NCI-H1930 (cell line): ENCODE measurements at regions not wholly inside any gene's neighbourhood (a gene's known extent, or its start where the extent isn't known, plus 50 kb on each side); places are given as distances from the start of the nearest gene placed in this dataset.

ENCODE experiments used
- DNase-seq, 2 experiments: peaks; one replicate each; lab custom pipeline; 2025; lab: John Stamatoyannopoulos, UW

GRCh38 chr1:5750186-5751162 is 241.8 kb downstream of the NPHP4 start:
- DNase-seq, result no peak

DNA sequence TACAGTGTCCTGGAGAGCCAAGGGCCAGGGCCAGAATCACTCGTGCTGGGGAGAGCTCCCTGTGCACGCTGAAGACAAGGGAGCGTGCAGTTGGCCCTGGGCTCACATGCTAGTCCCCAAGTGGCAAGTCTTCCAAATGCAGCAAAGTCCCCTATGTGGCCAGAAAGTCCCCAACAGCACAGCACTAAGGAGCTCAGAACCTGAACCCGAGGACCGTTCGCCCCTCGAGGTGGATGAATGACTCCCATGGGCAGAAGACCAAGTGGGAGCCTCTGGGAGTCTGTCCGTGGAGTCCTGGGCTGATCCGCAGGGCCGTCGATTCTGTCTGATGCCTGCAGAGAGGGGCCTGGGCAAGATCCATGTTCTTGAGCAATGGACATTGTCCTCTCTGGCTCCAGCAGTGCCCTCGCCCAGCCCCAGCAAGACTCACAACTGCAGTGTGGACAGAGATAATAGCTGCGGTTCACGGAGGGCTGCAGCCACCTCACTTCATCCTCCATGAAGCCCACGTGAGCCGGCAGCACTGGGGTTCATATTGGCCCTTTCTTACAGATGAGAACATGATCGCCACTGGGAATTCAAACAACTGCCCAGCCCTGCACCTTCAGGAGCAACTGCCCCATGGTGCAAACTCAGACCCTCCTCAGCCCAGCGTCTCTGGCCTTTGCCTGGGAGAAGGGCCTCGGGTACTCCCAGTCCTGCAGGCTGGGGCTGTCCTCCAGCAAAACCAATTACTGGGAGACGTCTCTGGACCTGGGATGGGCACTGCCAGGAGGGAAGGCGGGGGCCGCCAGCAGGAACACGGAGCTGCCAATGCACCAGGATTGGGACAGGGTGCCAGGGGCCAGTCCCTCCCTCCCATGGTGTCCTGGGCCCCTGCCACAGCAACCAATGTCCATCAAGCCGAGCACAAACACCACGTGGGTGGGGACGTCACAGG is 243.7 kb downstream of the NPHP4 start:
- DNase-seq, result no peak

- DNase-seq, result no peak
Measured at GRCh38 chr1:5747426-5748285, 244.6 kb downstream of the NPHP4 start.

DNA sequence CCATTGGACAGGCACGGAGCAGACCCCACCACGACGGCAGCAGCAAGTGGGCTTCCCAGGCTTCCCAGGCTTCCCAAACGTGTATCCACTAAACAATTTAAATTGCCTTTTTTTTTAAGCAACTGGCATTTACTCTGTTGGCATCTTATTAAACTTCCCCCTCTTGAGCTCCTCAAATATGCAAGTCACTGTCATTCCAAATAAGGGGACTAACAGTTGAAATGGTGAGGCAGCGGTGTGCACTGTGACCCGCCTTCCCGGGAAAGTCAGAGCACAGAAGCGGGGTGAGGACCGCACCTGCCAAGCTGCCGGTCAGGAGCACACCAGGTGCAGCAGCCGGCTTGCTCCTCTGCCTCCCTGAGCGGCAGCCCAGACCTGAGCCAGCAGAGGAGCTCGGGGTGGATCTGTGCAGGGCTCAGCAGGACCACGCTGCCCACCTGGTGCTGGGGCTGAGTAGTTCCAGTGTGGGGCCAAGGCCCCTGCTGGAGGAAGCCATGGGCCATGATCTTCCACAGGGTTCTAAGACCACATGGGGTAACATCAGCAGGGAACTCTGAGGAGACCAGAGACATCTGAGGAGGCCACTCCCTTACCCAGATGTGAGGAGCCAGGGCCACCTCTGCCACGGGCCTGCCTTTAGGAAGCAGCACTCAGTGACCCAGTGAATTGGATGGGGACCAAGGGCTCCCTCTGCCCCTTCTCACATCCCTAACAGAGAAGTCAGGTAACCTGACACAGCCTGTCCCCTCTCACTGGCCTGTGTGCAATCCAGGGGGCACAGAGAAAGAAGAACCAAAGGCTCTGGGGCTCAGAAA is 245.4 kb downstream of the NPHP4 start:
- DNase-seq, result no peak

- DNase-seq, result peak; percentile 24 to 55
Measured at GRCh38 chr1:5745800-5746610, 246.2 kb downstream of the NPHP4 start.

DNA sequence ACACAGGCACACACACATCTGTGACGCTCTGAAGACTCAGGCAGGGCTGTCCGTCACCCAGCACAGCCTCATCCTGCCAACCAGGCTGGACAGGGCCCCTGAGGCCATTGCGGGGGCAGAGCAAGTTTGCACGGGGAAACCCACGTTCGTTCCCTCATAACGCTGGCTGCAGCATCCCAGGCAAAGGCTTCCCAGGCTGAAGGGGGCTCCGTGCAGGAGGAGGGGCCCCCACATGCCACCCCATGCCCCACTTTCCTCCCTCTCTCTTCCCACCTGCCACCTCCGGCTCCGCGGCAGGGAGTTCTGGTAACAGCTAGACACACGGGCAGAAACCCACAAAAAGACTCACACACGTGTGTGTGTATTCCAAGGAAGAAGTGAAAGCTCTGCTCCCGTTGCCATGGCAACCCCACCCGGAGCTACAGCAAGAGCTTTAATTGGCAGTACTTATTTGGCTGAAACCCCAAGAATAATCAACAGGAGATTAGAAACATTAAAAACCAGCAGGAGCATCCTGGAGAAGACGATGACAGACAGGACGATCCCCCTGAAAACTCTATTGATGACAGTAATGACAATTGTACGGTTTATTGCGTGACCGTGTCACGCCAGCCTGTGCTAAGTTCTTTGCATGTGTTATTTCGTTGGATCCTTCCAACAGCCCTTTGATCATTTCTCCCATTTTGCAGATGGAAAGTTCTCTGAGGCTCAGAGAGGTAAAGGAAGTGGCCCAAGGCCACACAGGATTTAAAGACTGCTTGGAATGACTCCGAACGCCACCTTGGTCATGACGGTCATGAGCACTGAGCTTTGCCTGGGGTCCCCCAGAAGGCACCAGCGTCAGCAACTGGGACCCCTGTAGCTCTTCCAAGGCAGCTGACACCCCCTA is 247.1 kb downstream of the NPHP4 start:
- DNase-seq, result no peak

GRCh38 chr1:5744341-5744740 is 247.9 kb downstream of the NPHP4 start:
- no peak for DNase-seq

- DNase-seq, result no peak
Measured at GRCh38 chr1:5743435-5744095, 248.7 kb downstream of the NPHP4 start.

- DNase-seq, result no peak
Measured at GRCh38 chr1:5742801-5743200, 249.4 kb downstream of the NPHP4 start.

DNA sequence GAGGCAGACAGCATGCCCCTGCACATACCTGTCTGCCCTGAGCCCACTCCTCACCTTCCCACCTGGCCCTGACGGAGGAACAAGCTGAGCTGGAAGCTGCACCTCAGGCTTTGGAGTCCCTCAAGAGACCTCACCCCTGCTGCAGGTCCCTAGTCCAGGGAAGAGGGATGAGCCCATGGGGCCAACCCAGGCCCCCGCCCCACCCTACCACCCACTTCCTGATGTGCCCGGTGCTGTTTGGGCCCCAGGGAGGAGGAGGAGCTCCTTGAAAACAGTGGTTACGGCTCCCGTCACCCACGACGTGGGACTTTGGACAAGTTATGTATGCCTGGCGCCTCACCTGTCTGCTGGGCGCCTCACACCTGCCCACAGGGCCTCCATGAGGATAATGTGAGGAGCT is 250.2 kb downstream of the NPHP4 start:
- DNase-seq, result no peak

DNA sequence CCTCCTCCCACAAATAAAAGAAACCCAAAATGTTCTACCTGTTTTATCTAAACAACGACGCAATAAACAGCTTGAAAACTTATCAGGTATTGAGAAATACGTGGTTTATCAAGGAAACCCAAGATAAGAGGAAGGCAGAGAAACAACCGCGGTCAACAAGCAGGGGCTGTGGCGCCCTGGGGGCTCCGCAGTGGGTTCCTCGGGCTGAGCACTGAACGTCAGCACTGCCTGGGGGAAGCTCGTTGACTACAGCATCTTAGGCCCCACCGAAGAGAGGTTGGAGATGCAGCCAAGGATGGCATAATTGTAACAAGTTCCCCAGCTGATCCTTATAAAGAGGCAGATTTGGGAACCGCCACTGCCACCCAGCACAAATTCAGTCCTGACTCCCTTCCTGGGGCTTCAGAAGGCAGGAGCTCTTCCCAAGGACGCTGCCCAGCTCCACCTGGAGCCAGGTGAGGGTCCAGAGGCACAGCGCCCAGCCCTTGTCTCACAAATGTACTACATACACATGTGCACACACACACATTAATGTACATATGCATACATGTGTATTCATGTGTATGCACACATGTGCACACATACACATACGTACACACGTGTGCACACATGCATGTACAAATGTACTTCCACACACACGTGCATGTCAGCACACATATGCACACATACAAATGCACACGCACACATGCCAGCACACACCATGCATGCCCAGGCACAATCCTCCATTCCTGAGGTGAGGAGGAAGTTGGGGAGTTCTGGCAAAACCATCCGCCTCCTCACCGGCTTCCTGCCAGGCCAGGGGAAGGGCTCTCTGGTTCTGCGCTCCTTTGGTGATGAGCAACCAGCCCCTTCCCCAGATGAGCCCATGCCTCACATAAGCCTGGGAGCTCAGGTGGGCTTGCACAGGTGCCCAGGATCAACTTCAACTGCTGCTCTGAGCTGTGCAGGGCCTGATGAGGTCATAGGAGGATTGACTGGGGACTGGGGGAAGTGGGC is 251.1 kb downstream of the NPHP4 start:
- no peak for DNase-seq

DNA sequence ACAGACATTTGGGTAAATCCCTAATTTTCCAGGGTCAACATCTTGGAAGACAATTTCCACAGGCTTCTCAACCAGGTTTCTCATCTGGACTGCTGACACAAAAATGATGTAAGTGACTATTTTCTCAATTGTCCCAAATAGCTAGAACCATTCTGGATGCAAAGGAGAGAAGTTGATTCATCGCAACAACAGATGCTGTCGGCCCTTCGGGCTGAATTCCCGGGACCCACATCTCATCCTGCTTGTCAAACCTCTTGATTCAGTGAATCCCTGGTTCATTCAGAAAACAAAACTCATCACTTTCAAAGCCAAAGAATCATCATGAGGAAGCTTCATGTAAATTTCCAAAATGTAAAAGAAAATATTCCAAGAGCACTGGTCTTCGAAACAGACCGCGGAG is 251.8 kb downstream of the NPHP4 start:
- no peak for DNase-seq

DNA sequence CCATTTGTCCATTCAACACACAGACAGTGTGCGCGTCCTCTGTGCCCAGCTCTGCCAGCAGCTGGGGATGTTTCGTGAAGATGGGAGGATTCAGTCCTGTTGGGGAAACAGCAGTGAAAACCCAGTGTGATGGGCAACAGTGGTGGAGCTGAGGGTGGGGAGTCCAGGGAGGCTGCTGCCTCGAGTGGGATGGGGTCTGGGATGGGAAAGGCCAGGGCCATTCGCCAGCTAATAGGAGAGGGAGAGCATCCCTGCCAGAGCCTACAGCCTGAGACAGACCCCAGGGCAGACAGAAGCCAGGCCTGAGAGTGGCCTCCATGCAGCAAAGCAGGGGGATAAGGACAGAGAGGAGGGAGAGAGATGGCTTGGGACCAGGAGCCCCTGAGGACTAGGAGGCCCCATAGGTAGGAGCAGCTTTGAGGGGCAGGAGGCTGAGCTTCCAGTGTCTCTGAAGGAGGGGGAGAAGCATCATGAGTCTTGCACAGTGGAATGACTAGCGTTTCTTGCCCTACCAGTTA is 252.6 kb downstream of the NPHP4 start:
- no peak for DNase-seq

DNA sequence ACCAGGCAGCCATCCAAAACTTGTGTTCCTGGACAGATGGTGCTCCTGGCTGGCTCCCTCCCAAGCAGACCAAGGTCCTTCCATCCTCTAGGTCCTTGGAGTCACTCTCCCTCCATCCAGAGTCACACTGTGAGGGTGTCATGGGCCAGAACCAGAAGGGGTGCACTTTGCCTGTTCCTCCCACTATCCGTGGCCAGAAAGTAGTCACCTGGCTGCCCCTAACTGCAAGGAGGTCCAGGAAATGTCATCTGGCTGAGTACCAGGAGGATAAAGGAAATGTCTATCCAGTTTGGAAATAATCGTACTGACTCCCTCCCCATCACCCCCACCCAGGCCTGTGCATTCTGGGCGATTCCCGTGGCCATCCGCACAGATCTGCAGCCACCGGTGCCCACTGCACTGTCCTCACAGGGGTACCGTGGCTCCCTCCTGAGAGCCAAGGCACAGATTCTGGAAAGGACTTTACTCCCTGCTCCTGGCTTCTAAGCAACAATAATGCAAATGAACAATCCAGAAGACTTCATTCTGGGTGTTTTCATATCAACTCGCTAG is 253.2 kb downstream of the NPHP4 start:
- DNase-seq, result no peak

DNA sequence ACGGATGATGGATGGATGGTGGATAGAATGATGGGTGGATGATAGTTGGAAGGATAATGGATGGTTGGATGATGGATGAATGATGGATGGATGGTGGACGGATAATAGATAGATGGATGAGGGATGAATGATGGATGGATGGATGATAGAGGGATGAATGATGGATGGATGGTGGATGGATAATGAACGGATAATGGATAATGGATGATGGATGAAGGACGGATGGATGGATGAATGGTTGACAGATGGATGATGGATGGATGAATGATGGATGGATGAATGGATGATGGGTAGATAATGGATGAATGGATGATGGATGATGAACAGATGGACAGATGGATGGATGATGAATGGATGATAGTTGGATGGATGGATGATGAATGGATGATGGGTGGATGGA is 255.1 kb downstream of the NPHP4 start:
- no peak for DNase-seq

- no peak for DNase-seq
Measured at GRCh38 chr1:5734996-5735395, 257.2 kb downstream of the NPHP4 start.

GRCh38 chr1:5734414-5734813 is 257.8 kb downstream of the NPHP4 start:
- no peak for DNase-seq
